Ovary (tissue), 7 donors: ENCODE measurements at regions not wholly inside any gene's neighbourhood (a gene's known extent, or its start where the extent isn't known, plus 50 kb on each side); places are given as distances from the start of the nearest gene placed in this dataset.
"Not testable (repeated sequence)": the region's sequence is repeated elsewhere in the genome, so short reads cannot be mapped to it uniquely, and the experiment has no call there.

Experiments used
- DNase-seq, 5 donors: peaks; one replicate each; pipeline ENCODE4 v3.0.0-alpha.2; 2019 to 2020
- H3K27ac ChIP-seq, 2 donors: fragments of 200-600 bp; one replicate each; pipeline versions ENCODE4 v1.5.1 to v1.8.0; 2019 to 2022
- H3K27me3 ChIP-seq: fragments of 200-600 bp; one replicate; pipeline ENCODE4 v1.8.0; 2022
- H3K36me3 ChIP-seq: fragments of 200-600 bp; sonication (generic); one replicate; pipeline ENCODE4 v1.5.1; 2019
- H3K4me1 ChIP-seq: one replicate; pipeline ENCODE4 v1.8.1; 2013; ENCODE audit warnings: mild to moderate bottlenecking, moderate library complexity; ENCODE audit not compliant: insufficient read depth
- H3K4me3 ChIP-seq: fragments of 200-600 bp; sonication (generic); one replicate; pipeline ENCODE4 v1.5.1; 2017
- H3K9me3 ChIP-seq, 2 donors: fragments of 200-600 bp in 1 of 2; sonication (generic) in 1 of 2; one replicate each; pipeline versions ENCODE4 v1.5.1 to v1.8.1; 2013 to 2019; ENCODE audit warnings: mild to moderate bottlenecking in 1 of 2, moderate library complexity in 1 of 2
- EP300 ChIP-seq: sonication (generic); formaldehyde crosslinking; IDR thresholded peaks from one replicate; pipeline ENCODE4 v1.6.1; 2017; ENCODE audit warnings: antibody characterized with exemption
- POLR2A ChIP-seq: fragments of 450-650 bp; IDR thresholded peaks from one replicate; pipeline ENCODE4 v1.6.1; 2017; ENCODE audit warnings: antibody characterized with exemption, mild to moderate bottlenecking, moderate library complexity
- WGBS, 3 donors: extraction: QIAGEN DNeasy Blood & Tissue Kit in 1 of 3; methylation state at CpG; one replicate each; pipeline versions ENCODE4 v1.1.5 to v1.1.7; 2013 to 2017; 5-methylcytosine and 5-hydroxymethylcytosine counted together
- intact Hi-C, 4 donors: fragments of 100-400 bp; cut with DNase I; formaldehyde crosslinking; loops; one replicate each; pipeline versions ENCODE4 v1.11.0 to v1.15.1; 2022 to 2023
- TF ChIP-seq, protein P1 (sequence below), 3 donors: fragments of 450-650 bp in 2 of 3; fragments of 200-600 bp in 1 of 3; IDR thresholded peaks; one replicate each; pipeline versions ENCODE4 v1.5.1 to v1.8.0; 2016 to 2022; ENCODE audit warnings: antibody characterized with exemption in 3 of 3, mild to moderate bottlenecking in 1 of 3
- donor health status: DM: no; HTN: no; CAD: no; lungs with moderate emphysema.
- donor health status: DM: no; HTN: no; CAD: no.
- donor health status: Bipolar disorder and iron deficiency.
- donor health status: DM: no; HTN: no; CAD: no.
- donor health status: DM: yes; HTN: yes; CAD: no.

GRCh38 chr3:182027366-182027765 lies 315.6 kb downstream of the SOX2 start:
- Histone ChIP-seq H3K27ac (no peak overlapping the region), H3K27me3 (no peaks in the 10 kb centered on the region), H3K4me3 (no peak overlapping the region), H3K9me3 (no peaks in the 10 kb centered on the region), H3K36me3 (no peaks in the 10 kb centered on the region), H3K4me1 (no peaks in the 10 kb centered on the region)
- intact Hi-C loops = no loop called here
- WGBS, 3 donors = 39 to 59% (median 53%) methylated on average over 1 of the region's 1 CpG
- no peak for DNase-seq
- TF ChIP-seq, protein P1, sequence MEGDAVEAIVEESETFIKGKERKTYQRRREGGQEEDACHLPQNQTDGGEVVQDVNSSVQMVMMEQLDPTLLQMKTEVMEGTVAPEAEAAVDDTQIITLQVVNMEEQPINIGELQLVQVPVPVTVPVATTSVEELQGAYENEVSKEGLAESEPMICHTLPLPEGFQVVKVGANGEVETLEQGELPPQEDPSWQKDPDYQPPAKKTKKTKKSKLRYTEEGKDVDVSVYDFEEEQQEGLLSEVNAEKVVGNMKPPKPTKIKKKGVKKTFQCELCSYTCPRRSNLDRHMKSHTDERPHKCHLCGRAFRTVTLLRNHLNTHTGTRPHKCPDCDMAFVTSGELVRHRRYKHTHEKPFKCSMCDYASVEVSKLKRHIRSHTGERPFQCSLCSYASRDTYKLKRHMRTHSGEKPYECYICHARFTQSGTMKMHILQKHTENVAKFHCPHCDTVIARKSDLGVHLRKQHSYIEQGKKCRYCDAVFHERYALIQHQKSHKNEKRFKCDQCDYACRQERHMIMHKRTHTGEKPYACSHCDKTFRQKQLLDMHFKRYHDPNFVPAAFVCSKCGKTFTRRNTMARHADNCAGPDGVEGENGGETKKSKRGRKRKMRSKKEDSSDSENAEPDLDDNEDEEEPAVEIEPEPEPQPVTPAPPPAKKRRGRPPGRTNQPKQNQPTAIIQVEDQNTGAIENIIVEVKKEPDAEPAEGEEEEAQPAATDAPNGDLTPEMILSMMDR (IDR thresholded peaks at IDR 0.05) = no peak
- TF ChIP-seq EP300 (no peak), POLR2A (no peak)

DNA sequence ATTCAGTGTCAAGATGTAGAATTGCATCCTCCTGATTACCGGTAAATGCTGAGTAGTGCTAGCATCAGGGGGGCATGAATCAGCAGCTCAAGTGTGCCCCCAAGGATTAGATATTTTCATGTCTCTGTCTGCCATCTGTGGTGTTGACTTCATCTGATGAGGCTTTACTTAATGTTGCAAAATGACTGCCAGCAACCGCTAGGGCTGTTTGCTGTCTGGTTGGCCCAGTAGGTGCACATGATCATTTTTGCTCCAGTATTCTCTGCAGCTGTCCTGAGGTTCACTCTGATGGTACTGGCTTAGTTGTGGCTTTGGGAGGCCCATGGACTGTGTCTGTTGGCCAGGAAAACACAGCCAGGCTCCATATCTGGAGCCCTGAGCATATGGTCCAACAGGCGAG lies 316.4 kb downstream of the SOX2 start:
- Histone ChIP-seq H3K4me1 (no peaks in the 10 kb centered on the region), H3K27me3 (no peaks in the 10 kb centered on the region), H3K9me3 (no peaks in the 10 kb centered on the region), H3K36me3 (no peaks in the 10 kb centered on the region), H3K4me3 (no peak overlapping the region), H3K27ac (no peak overlapping the region)
- intact Hi-C loops = no loop called here
- no peak for DNase-seq
- WGBS, 3 donors = 80 to 83% (median 81%) methylated on average over 3 of the region's 3 CpGs
- TF ChIP-seq EP300 = no peak
- TF ChIP-seq POLR2A = no peak
- TF ChIP-seq, protein P1 (IDR thresholded peaks at IDR 0.05) = no peak

GRCh38 chr3:182034231-182034630 lies 322.5 kb downstream of the SOX2 start:
- intact Hi-C loops, DNase-seq, H3K27me3 ChIP-seq, H3K27ac ChIP-seq, H3K4me3 ChIP-seq, H3K9me3 ChIP-seq, H3K4me1 ChIP-seq, H3K36me3 ChIP-seq: not testable (repeated sequence)
- 71 to 88% (median 81%) methylated on average over 1 of the region's 1 CpG for WGBS, 3 donors

DNA sequence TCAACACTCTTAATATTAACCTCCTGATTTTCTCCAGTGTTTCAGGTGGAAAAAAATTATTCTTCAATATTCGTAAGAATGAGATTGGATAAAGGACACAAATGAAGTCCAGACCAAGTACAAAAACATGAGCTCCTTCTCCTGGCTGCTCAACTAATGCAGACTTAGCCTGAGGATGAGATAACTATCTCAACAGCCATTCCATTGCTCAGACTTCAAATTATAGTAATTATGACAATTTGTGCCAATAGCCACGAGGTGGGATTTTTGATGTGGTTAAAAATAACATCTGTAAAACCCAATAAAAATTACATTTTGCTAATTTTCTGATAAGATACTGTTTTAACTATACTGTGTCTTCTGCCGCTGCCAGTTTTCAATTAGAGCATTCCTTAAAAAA lies 323.6 kb downstream of the SOX2 start:
- no peaks in the 10 kb centered on the region for H3K27me3 ChIP-seq
- no peaks in the 10 kb centered on the region for H3K9me3 ChIP-seq
- intact Hi-C loops = no loop called here
- H3K36me3 ChIP-seq = no peaks in the 10 kb centered on the region
- H3K4me3 ChIP-seq = no peak overlapping the region
- H3K4me1 ChIP-seq = no peaks in the 10 kb centered on the region
- no peak for DNase-seq
- TF ChIP-seq EP300 (no peak), POLR2A (no peak)
- TF ChIP-seq, protein P1 (IDR thresholded peaks at IDR 0.05) = no peak
- 46 to 57% (median 50%) methylated on average over 3 of the region's 3 CpGs for WGBS, 3 donors
- H3K27ac ChIP-seq = no peak overlapping the region

GRCh38 chr3:182036382-182036781 lies 324.7 kb downstream of the SOX2 start:
- Histone ChIP-seq H3K36me3 (no peaks in the 10 kb centered on the region), H3K9me3 (no peaks in the 10 kb centered on the region), H3K4me1 (no peaks in the 10 kb centered on the region), H3K4me3 (no peak overlapping the region), H3K27ac (no peak overlapping the region), H3K27me3 (no peaks in the 10 kb centered on the region)
- TF ChIP-seq, protein P1 (IDR thresholded peaks at IDR 0.05) = no peak
- no peak for TF ChIP-seq POLR2A
- TF ChIP-seq EP300 = no peak
- DNase-seq = no peak
- intact Hi-C loops = no loop called here
- 82 to 89% (median 84%) methylated on average over 1 of the region's 1 CpG for WGBS, 3 donors
